ENCODE measurements at regions not wholly inside any gene's neighbourhood (a gene's known extent, or its start where the extent isn't known, plus 50 kb on each side); places are given as distances from the start of the nearest gene placed in this dataset.

DNA sequence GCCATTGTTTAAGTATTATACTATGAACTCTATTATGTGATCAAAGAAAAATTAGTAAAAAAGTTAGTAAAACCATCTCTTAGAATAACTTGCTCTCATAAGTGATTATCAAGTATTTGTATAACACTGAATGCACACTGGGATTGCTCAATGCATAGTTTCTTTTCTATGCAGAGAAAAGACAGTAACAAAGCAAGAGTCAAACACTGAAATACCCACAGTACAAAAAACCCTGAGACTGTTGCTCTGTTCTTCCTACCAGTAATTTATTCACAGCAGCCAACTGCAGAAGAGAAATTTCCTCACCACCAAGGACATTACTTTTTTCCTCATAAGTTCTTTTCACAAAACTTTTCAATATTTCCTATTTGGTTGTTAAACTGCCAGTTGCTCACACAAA is 634.4 kb downstream of the DTWD2 start:
- TF ChIP-seq, protein P1, sequence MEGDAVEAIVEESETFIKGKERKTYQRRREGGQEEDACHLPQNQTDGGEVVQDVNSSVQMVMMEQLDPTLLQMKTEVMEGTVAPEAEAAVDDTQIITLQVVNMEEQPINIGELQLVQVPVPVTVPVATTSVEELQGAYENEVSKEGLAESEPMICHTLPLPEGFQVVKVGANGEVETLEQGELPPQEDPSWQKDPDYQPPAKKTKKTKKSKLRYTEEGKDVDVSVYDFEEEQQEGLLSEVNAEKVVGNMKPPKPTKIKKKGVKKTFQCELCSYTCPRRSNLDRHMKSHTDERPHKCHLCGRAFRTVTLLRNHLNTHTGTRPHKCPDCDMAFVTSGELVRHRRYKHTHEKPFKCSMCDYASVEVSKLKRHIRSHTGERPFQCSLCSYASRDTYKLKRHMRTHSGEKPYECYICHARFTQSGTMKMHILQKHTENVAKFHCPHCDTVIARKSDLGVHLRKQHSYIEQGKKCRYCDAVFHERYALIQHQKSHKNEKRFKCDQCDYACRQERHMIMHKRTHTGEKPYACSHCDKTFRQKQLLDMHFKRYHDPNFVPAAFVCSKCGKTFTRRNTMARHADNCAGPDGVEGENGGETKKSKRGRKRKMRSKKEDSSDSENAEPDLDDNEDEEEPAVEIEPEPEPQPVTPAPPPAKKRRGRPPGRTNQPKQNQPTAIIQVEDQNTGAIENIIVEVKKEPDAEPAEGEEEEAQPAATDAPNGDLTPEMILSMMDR (IDR thresholded peaks at IDR 0.05): no peak
- TF ChIP-seq EZH2 (IDR thresholded peaks at IDR 0.05) (no peak), EZH2phosphoT487 (IDR thresholded peaks at IDR 0.05) (no peak)

Measured in neural progenitor cell (in vitro differentiated cells).